ENCODE measurements at regions not wholly inside any gene's neighbourhood (a gene's known extent, or its start where the extent isn't known, plus 50 kb on each side); places are given as distances from the start of the nearest gene placed in this dataset.
"Not testable (repeated sequence)": the region's sequence is repeated elsewhere in the genome, so short reads cannot be mapped to it uniquely, and the experiment has no call there.

GRCh38 chr9:2427120-2427891 is 194.3 kb upstream of the VLDLR start:
- Histone ChIP-seq H3K27ac (no peak overlapping the region), H3K9me3 (ENCODE audit: severe bottlenecking) (no peaks in the 10 kb centered on the region), H3K36me3 (no peaks in the 10 kb centered on the region), H3K4me3 (ENCODE audit: low read depth, low read length) (no peak overlapping the region), H3K27me3 (ENCODE audit: insufficient read depth, low read depth, severe bottlenecking) (no peaks in the 10 kb centered on the region)
- DNase-seq = no peak
- TF ChIP-seq CTCF (IDR thresholded peaks at IDR 0.05; ENCODE audit: low read depth, low read length) = no peak

GRCh38 chr9:2439957-2440356 is 181.6 kb upstream of the VLDLR start:
- no peak overlapping the region for H3K27ac ChIP-seq
- H3K27me3 ChIP-seq (ENCODE audit: insufficient read depth, low read depth, severe bottlenecking) = no peaks in the 10 kb centered on the region
- no peaks in the 10 kb centered on the region for H3K9me3 ChIP-seq (ENCODE audit: severe bottlenecking)
- TF ChIP-seq CTCF (IDR thresholded peaks at IDR 0.05; ENCODE audit: low read depth, low read length) = no peak
- no peak overlapping the region for H3K4me3 ChIP-seq (ENCODE audit: low read depth, low read length)
- DNase-seq = no peak
- H3K36me3 ChIP-seq = no peaks in the 10 kb centered on the region

GRCh38 chr9:2443933-2444332 is 177.7 kb upstream of the VLDLR start:
- H3K27ac ChIP-seq; DNase-seq; H3K27me3 ChIP-seq (ENCODE audit: insufficient read depth, low read depth, severe bottlenecking); H3K4me3 ChIP-seq (ENCODE audit: low read depth, low read length); H3K9me3 ChIP-seq (ENCODE audit: severe bottlenecking); H3K36me3 ChIP-seq: not testable (repeated sequence)

GRCh38 chr9:2448193-2448738 is 173.3 kb upstream of the VLDLR start:
- H3K27me3 ChIP-seq (ENCODE audit: insufficient read depth, low read depth, severe bottlenecking) = no peaks in the 10 kb centered on the region
- no peak for DNase-seq
- no peak overlapping the region for H3K27ac ChIP-seq
- no peaks in the 10 kb centered on the region for H3K36me3 ChIP-seq
- TF ChIP-seq CTCF (IDR thresholded peaks at IDR 0.05; ENCODE audit: low read depth, low read length) = no peak
- H3K4me3 ChIP-seq (ENCODE audit: low read depth, low read length) = no peak overlapping the region
- peaks cover 2% of the 10 kb centered on the region for H3K9me3 ChIP-seq (ENCODE audit: severe bottlenecking)

- DNase-seq = no peak
- H3K27me3 ChIP-seq (ENCODE audit: insufficient read depth, low read depth, severe bottlenecking) = no peaks in the 10 kb centered on the region
Observed at GRCh38 chr9:2453106-2453505, 168.5 kb upstream of the VLDLR start.

GRCh38 chr9:2453701-2454100 is 167.9 kb upstream of the VLDLR start:
- H3K9me3 ChIP-seq (ENCODE audit: severe bottlenecking) = no peaks in the 10 kb centered on the region
- H3K4me3 ChIP-seq (ENCODE audit: low read depth, low read length) = no peak overlapping the region
- DNase-seq = no peak
- H3K36me3 ChIP-seq = no peaks in the 10 kb centered on the region
- no peak overlapping the region for H3K27ac ChIP-seq
- H3K27me3 ChIP-seq (ENCODE audit: insufficient read depth, low read depth, severe bottlenecking) = no peaks in the 10 kb centered on the region
- no peak for TF ChIP-seq CTCF (IDR thresholded peaks at IDR 0.05; ENCODE audit: low read depth, low read length)

More at GRCh38 chr9:2453106-2453505, 168.5 kb upstream of the VLDLR start:
- no peak for TF ChIP-seq CTCF (IDR thresholded peaks at IDR 0.05; ENCODE audit: low read depth, low read length)
- Histone ChIP-seq H3K9me3 (ENCODE audit: severe bottlenecking) (no peaks in the 10 kb centered on the region), H3K36me3 (no peaks in the 10 kb centered on the region), H3K4me3 (ENCODE audit: low read depth, low read length) (no peak overlapping the region), H3K27ac (no peak overlapping the region)
